Kidney tubule cell (primary cell): ENCODE measurements at regions not wholly inside any gene's neighbourhood (a gene's known extent, or its start where the extent isn't known, plus 50 kb on each side); places are given as distances from the start of the nearest gene placed in this dataset.
A peak's percentile ranks its signal among the peaks of the same experiment; 100 is the strongest.

Experiments used
- DNase-seq: peaks from one replicate; pipeline ENCODE4 v3.0.0-alpha.2; 2018; ENCODE audit warnings: low spot score

GRCh38 chr4:187251896-187252295 is 528.2 kb upstream of the FAT1 start:
- DNase-seq: no peak

- DNase-seq: no peak
Observed at GRCh38 chr4:187256897-187257296, 533.2 kb upstream of the FAT1 start.

- no peak for DNase-seq
Observed at GRCh38 chr4:187258651-187259401, 535.2 kb upstream of the FAT1 start.

GRCh38 chr4:187268940-187269339 is 545.3 kb upstream of the FAT1 start:
- peak; percentile 28 for DNase-seq

- DNase-seq: no peak
Observed at GRCh38 chr4:187270154-187270553, 546.5 kb upstream of the FAT1 start.

GRCh38 chr4:187271848-187272247 is 548.2 kb upstream of the FAT1 start:
- DNase-seq: no peak

- no peak for DNase-seq
Observed at GRCh38 chr4:187274153-187274552, 550.5 kb upstream of the FAT1 start.

GRCh38 chr4:187276736-187277408 is 553.2 kb upstream of the FAT1 start:
- DNase-seq: peak; percentile 2

GRCh38 chr4:187283201-187283955 is 559.7 kb upstream of the FAT1 start:
- DNase-seq: no peak

- DNase-seq: no peak
Observed at GRCh38 chr4:187286525-187286924, 562.9 kb upstream of the FAT1 start.

- DNase-seq: peak; percentile 40
Observed at GRCh38 chr4:187289371-187289770, 565.7 kb upstream of the FAT1 start.

- DNase-seq: no peak
Observed at GRCh38 chr4:187294861-187295260, 571.2 kb upstream of the FAT1 start.

GRCh38 chr4:187301923-187302322 is 578.3 kb upstream of the FAT1 start:
- no peak for DNase-seq

- no peak for DNase-seq
Observed at GRCh38 chr4:187302457-187303150, 578.9 kb upstream of the FAT1 start.

- no peak for DNase-seq
Observed at GRCh38 chr4:187304133-187304532, 580.5 kb upstream of the FAT1 start.

- DNase-seq: no peak
Observed at GRCh38 chr4:187307131-187307530, 583.5 kb upstream of the FAT1 start.

- DNase-seq: no peak
Observed at GRCh38 chr4:187309456-187309855, 585.8 kb upstream of the FAT1 start.

- no peak for DNase-seq
Observed at GRCh38 chr4:187312299-187312698, 588.6 kb upstream of the FAT1 start.

GRCh38 chr4:187317799-187318198 is 594.1 kb upstream of the FAT1 start:
- no peak for DNase-seq

GRCh38 chr4:187321711-187322110 is 598.1 kb upstream of the FAT1 start:
- no peak for DNase-seq

- no peak for DNase-seq
Observed at GRCh38 chr4:187332141-187332540, 608.5 kb upstream of the FAT1 start.

- no peak for DNase-seq
Observed at GRCh38 chr4:187333151-187333550, 609.5 kb upstream of the FAT1 start.
